HL-60 (cell line): ENCODE measurements at regions not wholly inside any gene's neighbourhood (a gene's known extent, or its start where the extent isn't known, plus 50 kb on each side); places are given as distances from the start of the nearest gene placed in this dataset.

Experiments used
- GABPA ChIP-seq: IDR thresholded peaks from 2 replicates; pipeline ENCODE4 v1.6.1; 2012; ENCODE audit warnings: low read depth
- TF ChIP-seq, protein P1 (sequence below): IDR thresholded peaks from one replicate; pipeline ENCODE4 v1.5.1; 2011; ENCODE audit warnings: low read length, control low read depth, inconsistent platforms; ENCODE audit not compliant: insufficient read depth
- TF ChIP-seq, protein P2 (sequence below): IDR thresholded peaks from 2 replicates; pipeline ENCODE4 v1.6.1; 2012; ENCODE audit warnings: low read depth; ENCODE audit not compliant: insufficient replicate concordance

DNA sequence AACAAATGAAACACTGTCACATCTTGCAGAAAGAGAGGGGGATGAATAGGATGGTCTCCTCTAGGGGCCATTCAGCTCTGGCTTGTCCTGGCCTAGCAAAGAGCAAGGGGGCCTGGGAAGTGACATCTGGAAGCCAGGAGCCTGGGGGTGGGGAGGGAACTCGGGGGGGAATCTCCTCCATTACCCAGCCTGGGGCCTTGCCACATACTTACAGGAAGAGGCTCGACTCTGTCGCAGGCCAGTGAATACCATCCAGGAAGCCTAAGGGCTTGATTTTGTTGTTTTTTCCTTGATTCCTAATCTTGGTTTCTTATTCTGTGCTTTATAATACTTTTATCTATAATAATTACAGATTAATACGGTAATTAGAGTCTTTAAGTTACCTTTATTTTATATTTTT, 797.5 kb upstream of the ID2 start:
- TF ChIP-seq, protein P1, sequence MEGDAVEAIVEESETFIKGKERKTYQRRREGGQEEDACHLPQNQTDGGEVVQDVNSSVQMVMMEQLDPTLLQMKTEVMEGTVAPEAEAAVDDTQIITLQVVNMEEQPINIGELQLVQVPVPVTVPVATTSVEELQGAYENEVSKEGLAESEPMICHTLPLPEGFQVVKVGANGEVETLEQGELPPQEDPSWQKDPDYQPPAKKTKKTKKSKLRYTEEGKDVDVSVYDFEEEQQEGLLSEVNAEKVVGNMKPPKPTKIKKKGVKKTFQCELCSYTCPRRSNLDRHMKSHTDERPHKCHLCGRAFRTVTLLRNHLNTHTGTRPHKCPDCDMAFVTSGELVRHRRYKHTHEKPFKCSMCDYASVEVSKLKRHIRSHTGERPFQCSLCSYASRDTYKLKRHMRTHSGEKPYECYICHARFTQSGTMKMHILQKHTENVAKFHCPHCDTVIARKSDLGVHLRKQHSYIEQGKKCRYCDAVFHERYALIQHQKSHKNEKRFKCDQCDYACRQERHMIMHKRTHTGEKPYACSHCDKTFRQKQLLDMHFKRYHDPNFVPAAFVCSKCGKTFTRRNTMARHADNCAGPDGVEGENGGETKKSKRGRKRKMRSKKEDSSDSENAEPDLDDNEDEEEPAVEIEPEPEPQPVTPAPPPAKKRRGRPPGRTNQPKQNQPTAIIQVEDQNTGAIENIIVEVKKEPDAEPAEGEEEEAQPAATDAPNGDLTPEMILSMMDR: no peak
- TF ChIP-seq GABPA: no peak
- TF ChIP-seq, protein P2, sequence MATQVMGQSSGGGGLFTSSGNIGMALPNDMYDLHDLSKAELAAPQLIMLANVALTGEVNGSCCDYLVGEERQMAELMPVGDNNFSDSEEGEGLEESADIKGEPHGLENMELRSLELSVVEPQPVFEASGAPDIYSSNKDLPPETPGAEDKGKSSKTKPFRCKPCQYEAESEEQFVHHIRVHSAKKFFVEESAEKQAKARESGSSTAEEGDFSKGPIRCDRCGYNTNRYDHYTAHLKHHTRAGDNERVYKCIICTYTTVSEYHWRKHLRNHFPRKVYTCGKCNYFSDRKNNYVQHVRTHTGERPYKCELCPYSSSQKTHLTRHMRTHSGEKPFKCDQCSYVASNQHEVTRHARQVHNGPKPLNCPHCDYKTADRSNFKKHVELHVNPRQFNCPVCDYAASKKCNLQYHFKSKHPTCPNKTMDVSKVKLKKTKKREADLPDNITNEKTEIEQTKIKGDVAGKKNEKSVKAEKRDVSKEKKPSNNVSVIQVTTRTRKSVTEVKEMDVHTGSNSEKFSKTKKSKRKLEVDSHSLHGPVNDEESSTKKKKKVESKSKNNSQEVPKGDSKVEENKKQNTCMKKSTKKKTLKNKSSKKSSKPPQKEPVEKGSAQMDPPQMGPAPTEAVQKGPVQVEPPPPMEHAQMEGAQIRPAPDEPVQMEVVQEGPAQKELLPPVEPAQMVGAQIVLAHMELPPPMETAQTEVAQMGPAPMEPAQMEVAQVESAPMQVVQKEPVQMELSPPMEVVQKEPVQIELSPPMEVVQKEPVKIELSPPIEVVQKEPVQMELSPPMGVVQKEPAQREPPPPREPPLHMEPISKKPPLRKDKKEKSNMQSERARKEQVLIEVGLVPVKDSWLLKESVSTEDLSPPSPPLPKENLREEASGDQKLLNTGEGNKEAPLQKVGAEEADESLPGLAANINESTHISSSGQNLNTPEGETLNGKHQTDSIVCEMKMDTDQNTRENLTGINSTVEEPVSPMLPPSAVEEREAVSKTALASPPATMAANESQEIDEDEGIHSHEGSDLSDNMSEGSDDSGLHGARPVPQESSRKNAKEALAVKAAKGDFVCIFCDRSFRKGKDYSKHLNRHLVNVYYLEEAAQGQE: no peak
